CD4-positive, alpha-beta T cell treated with Interleukin-15 for 1 hour (primary cell): ENCODE measurements at regions not wholly inside any gene's neighbourhood (a gene's known extent, or its start where the extent isn't known, plus 50 kb on each side); places are given as distances from the start of the nearest gene placed in this dataset.
"Not testable (repeated sequence)": the region's sequence is repeated elsewhere in the genome, so short reads cannot be mapped to it uniquely, and the experiment has no call there.

Experiments used
- DNase-seq: peaks from one replicate; pipeline ENCODE4 v3.0.0-alpha.2; 2020

- no peak for DNase-seq
Measured at GRCh38 chr2:195534971-195535370, 122.1 kb upstream of the SLC39A10 start.

- DNase-seq = peak; percentile 50
Measured at GRCh38 chr2:195533771-195534642, 123.0 kb upstream of the SLC39A10 start.

DNA sequence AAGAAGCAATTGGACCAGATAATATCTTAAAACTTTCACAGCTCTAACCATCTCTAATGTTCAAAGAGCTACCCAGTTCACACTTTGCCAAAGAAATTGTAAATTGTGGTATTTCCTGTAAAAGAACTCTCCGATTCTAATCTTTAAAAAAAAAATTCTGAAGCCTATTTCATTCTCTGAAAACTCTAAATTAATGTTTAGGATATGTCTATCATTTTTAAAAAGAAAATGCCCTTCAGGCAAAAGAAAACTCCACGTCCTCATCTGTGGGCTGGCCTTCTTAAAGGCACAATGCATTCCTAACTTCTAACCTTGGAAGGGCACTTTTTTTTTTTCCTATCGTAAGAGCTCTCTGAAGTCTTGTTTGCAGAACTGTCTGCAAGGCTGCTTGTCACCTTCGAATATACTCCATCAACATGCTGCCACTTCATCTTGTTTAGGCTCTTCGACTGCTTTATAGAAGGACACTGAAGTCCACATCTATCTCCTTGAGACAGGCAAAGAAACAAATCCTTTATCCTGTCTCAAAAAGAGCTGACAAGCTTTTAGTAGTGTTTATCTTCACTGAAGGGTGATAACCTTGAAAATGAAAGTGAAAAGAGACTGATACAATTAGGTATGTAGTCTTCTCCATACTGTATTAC, 124.3 kb upstream of the SLC39A10 start:
- no peak for DNase-seq

DNA sequence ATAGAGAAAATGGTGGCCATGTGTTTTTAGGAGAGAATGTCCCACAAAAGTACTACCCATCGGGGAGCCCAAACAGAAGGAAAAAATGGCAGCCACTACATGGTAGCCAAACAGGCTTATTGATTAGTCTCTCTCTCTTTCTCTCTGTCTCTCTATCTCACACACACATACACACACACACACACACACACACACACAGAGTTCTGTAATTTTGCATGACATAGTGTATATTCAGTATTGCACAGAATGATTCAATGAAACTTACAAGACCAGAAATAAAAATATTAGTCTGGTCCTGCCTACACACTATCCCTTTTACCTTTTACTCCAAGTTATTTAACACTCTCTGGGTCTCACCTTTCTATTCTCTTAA, 124.8 kb upstream of the SLC39A10 start:
- no peak for DNase-seq

DNA sequence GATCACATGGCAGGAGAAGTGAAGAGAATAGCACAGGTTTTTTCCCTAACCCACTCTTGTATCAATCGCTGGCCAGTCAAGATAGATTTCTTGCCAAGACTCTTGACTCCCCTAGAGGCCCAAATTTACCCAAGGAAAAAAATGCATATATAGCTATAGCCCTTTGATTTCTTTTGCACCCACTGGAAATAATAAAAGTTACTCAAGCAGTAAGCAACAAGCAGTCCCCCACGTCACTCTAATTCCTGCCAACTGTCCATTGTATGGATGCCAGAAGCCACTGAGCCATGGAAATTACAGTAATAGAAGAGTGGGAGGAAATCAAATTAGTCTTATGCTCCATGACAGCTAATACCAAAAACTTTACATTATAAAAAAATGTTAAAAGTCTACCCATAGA, 125.3 kb upstream of the SLC39A10 start:
- no peak for DNase-seq

GRCh38 chr2:195523242-195523641, 133.8 kb upstream of the SLC39A10 start:
- not testable (repeated sequence) for DNase-seq

DNA sequence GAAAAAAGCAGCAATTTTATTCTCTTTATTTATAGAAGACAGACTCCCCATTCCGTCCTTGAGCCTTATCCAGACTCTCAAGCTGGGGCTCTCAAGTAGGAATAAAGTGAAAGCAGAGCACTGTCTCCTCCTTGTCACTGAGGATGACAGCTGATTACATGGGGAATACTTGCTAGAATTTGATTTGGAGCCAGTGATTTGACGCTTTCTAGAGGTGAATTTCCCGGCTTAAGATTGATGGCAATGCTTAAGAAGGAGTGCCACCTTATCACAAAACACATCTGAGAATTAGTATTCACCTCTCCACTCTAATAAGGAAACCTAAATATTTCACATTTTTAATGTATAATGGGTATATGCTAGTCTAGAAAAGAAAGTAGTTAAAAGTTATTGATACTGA, 135.4 kb upstream of the SLC39A10 start:
- DNase-seq = no peak

GRCh38 chr2:195520671-195521155, 136.3 kb upstream of the SLC39A10 start:
- DNase-seq = no peak

DNA sequence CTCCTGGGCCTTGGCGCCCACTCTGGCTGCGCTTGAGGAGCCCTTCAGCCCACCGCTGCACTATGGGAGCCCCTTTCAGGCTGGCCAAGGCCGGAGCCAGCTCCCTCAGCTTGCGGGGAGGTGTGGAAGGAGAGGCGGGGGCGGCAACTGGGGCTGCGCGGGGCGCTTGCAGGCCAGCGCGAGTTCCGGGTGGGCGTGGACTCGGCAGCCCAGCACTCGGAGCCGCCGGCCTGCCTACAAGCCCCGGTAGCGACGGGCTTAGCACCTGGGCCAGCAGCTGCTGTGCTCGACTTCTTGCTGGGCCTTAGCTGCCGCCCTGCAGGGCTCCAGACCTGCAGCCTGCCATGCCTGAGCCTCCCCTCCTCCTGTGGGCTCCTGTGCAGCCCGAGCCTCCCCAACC, 141.5 kb upstream of the SLC39A10 start:
- DNase-seq = no peak

- DNase-seq = no peak
Measured at GRCh38 chr2:195514365-195514764, 142.7 kb upstream of the SLC39A10 start.

GRCh38 chr2:195513119-195513518, 143.9 kb upstream of the SLC39A10 start:
- no peak for DNase-seq

DNA sequence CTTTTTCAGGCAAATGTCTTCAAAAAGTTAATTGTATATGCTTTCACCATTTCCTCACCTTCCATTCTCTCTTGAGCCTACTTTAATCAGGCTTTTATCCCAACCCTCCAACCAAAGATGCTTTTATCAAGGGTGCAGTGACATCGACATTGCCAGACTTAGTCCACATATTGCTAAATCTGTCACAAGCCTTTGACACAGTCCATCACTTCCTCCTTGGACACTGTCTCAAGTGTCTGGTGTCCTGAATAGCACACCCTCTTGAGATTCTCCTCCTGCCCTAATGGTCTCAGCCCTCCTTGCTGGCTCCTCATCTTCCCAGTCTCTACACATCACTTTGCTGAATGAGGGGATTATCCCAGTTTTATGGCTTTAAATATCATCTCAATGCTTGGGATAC, 147.5 kb upstream of the SLC39A10 start:
- DNase-seq = no peak

GRCh38 chr2:195508139-195508455, 148.9 kb upstream of the SLC39A10 start:
- no peak for DNase-seq

DNA sequence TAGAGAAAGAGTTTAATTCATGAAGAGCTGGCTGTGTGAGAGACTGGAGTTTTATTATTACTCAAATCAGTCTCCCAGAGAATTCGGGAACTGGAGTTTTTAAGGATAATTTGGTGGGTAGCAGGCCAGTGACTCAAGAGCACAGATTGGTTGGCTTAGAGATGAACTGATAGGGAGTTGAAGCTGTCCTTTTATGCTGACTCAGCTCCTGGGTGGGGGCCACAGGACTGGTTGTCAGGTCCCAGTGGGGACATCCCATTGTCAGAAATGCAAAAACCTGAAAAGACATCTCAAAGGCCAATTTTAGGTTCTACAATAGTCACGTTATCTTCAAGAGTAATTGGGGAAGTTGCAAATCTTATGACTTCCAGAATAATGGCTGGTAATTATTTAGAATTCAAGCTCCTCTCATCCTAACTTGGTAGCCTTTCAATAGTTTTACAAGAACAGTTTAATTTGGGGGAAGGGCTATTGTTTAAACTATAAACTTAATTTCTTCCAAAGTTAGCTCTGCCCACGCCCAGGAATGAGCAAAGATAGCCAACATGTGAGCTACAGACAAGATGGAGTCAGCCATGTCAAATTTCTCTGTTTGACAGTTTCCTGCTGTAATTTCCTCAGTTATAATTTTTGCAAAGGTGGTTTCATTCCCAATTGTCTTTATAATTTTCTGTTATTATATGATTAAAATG, 149.4 kb upstream of the SLC39A10 start:
- no peak for DNase-seq

DNA sequence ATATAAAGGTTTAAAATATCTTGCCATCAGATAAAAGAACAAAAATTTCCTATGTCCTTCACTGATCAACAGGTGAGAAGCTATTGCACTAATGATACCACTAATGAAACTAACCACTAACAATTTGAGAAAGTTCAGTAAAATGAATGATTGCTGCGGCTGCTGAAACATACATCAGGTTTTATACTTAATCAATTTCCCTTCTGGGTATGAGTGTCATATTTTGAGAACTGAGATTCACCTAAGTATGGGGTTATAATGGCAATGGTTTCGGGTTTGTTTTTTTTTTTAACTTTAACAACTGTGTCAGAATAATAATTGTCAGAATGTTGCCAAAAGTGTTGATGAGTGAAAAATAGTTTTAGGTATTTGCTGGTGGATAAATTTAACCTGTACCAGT, 151.3 kb upstream of the SLC39A10 start:
- no peak for DNase-seq

GRCh38 chr2:195503208-195503607, 153.8 kb upstream of the SLC39A10 start:
- DNase-seq = no peak

- DNase-seq = no peak
Measured at GRCh38 chr2:195501746-195502145, 155.3 kb upstream of the SLC39A10 start.

GRCh38 chr2:195500879-195501278, 156.1 kb upstream of the SLC39A10 start:
- no peak for DNase-seq

DNA sequence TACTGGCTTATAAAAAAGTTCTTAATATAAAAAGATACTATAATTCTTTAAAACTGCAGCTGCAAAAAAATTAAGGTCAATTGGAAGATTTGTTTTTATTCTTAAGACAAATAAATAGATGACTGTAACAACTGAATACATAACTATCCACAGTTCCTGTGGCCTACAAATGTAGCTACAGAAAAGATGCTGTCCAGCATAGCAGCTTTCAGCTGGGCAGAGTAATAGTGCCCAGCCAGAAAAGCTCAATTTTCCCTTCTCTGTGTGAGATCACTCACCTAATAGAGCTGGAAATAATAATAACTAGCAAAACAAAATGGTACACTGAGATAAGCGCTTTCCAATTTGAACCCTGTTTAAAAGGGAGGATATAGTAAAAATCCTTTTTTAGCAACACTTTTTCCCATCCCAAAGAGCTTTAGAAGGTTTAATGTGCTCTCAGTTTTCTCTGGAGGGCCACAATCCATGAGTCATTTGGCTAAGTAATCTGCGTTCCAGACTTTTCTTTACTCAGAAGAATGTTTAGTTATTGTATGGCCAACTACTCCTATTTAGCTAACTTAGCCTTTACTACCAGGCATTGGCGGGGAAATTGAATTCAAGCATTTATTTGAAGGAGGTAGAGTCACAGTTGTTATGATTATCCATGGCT, 158.1 kb upstream of the SLC39A10 start:
- no peak for DNase-seq

GRCh38 chr2:195498176-195498575, 158.8 kb upstream of the SLC39A10 start:
- DNase-seq = peak; percentile 71

- no peak for DNase-seq
Measured at GRCh38 chr2:195496991-195497390, 160.0 kb upstream of the SLC39A10 start.

GRCh38 chr2:195495966-195496365, 161.1 kb upstream of the SLC39A10 start:
- DNase-seq = no peak

- no peak for DNase-seq
Measured at GRCh38 chr2:195495351-195495750, 161.7 kb upstream of the SLC39A10 start.
